Mesenchymal stem cell (in vitro differentiated cells and primary cell): ENCODE measurements at regions not wholly inside any gene's neighbourhood (a gene's known extent, or its start where the extent isn't known, plus 50 kb on each side); places are given as distances from the start of the nearest gene placed in this dataset.

ENCODE experiments used
- DNase-seq: peaks from one replicate; pipeline ENCODE4 v3.0.0-alpha.2; 2013
- H2AFZ ChIP-seq: one replicate; pipeline ENCODE4 v1.6.1; 2013; ENCODE audit warnings: low read depth, mild to moderate bottlenecking, control low read depth, inconsistent platforms, low read length, moderate library complexity
- H2AK5ac ChIP-seq: 2 replicates; pipeline ENCODE4 v1.6.1; 2013; ENCODE audit warnings: low read length, moderate library complexity, mild to moderate bottlenecking, inconsistent platforms; ENCODE audit not compliant: severe bottlenecking
- H2BK120ac ChIP-seq: one replicate; pipeline ENCODE4 v1.6.1; 2013; ENCODE audit warnings: low read depth, mild to moderate bottlenecking, inconsistent platforms, low read length, moderate library complexity
- H2BK12ac ChIP-seq, 2 experiments: one replicate each; pipeline ENCODE4 v1.6.1; 2013; ENCODE audit warnings: inconsistent platforms in 2 of 2, low read length in 2 of 2, mild to moderate bottlenecking in 2 of 2, moderate library complexity in 2 of 2, control low read depth in 1 of 2
- H2BK15ac ChIP-seq: one replicate; pipeline ENCODE4 v1.6.1; 2013; ENCODE audit warnings: mild to moderate bottlenecking, low read depth, inconsistent platforms; ENCODE audit not compliant: poor library complexity, severe bottlenecking
- H2BK5ac ChIP-seq: 2 replicates; pipeline ENCODE4 v1.6.1; 2013; ENCODE audit warnings: low read depth, mild to moderate bottlenecking, low read length, control low read depth, inconsistent platforms; ENCODE audit not compliant: poor library complexity, severe bottlenecking
- H3K14ac ChIP-seq, 2 experiments: one replicate each; pipeline ENCODE4 v1.6.1; 2013; ENCODE audit warnings: inconsistent platforms in 2 of 2, low read length in 2 of 2, control low read depth in 1 of 2, mild to moderate bottlenecking in 1 of 2, moderate library complexity in 1 of 2
- H3K18ac ChIP-seq, 2 experiments: one replicate each; pipeline ENCODE4 v1.6.1; 2013; ENCODE audit warnings: inconsistent platforms in 2 of 2, low read length in 2 of 2, control low read depth in 1 of 2, low read depth in 1 of 2, mild to moderate bottlenecking in 1 of 2
- H3K23ac ChIP-seq, 2 experiments: one replicate each; pipeline ENCODE4 v1.6.1; 2013; ENCODE audit warnings: inconsistent platforms in 2 of 2, low read length in 2 of 2, mild to moderate bottlenecking in 2 of 2, moderate library complexity in 2 of 2, control low read depth in 1 of 2
- H3K27ac ChIP-seq: 2 replicates; pipeline ENCODE4 v1.5.1; 2013; ENCODE audit warnings: mild to moderate bottlenecking, moderate library complexity, low read length, control low read depth, inconsistent platforms; ENCODE audit not compliant: poor library complexity, severe bottlenecking
- H3K27me3 ChIP-seq, 2 experiments: 2 replicates each; pipeline versions ENCODE4 v1.6.1 to v1.7.0; 2013; ENCODE audit warnings: low read length in 2 of 2, mild to moderate bottlenecking in 2 of 2, moderate library complexity in 2 of 2, control low read depth in 1 of 2, inconsistent platforms in 1 of 2; ENCODE audit not compliant: control insufficient read depth in 1 of 2, insufficient read depth in 1 of 2
- H3K36me3 ChIP-seq, 2 experiments: 2 replicates each; pipeline versions ENCODE4 v1.6.1 to v1.7.0; 2013; ENCODE audit warnings: low read length in 2 of 2, control low read depth in 1 of 2, inconsistent platforms in 1 of 2, low read depth in 1 of 2, mild to moderate bottlenecking in 1 of 2; ENCODE audit not compliant: insufficient read depth in 2 of 2, control insufficient read depth in 1 of 2
- H3K4ac ChIP-seq, 2 experiments: one replicate each; pipeline ENCODE4 v1.6.1; 2013; ENCODE audit warnings: inconsistent platforms in 2 of 2, low read length in 2 of 2, mild to moderate bottlenecking in 2 of 2, moderate library complexity in 2 of 2, control low read depth in 1 of 2, low read depth in 1 of 2
- H3K4me1 ChIP-seq: 2 replicates; pipeline ENCODE4 v1.6.1; 2013; ENCODE audit warnings: low read depth, low read length, control low read depth; ENCODE audit not compliant: control insufficient read depth, insufficient read depth
- H3K4me2 ChIP-seq: 2 replicates; pipeline ENCODE4 v1.6.1; 2013; ENCODE audit warnings: low read length, mild to moderate bottlenecking, inconsistent platforms; ENCODE audit not compliant: poor library complexity, severe bottlenecking
- H3K4me3 ChIP-seq, 2 experiments: 2 replicates each; pipeline versions ENCODE4 v1.5.1 to v1.7.0; 2013; ENCODE audit warnings: low read length in 2 of 2, mild to moderate bottlenecking in 2 of 2, control low read depth in 1 of 2, low read depth in 1 of 2; ENCODE audit not compliant: insufficient read depth in 1 of 2
- H3K79me1 ChIP-seq: replicated peaks from 2 replicates; pipeline ENCODE4 v1.6.1; 2013; ENCODE audit warnings: mild to moderate bottlenecking, control low read depth, low read length, inconsistent platforms; ENCODE audit not compliant: poor library complexity, severe bottlenecking
- H3K9ac ChIP-seq: 2 replicates; pipeline ENCODE4 v1.7.0; 2013; ENCODE audit warnings: mild to moderate bottlenecking, low read length, moderate library complexity
- H3K9me3 ChIP-seq: 2 replicates; pipeline ENCODE4 v1.7.0; 2013; ENCODE audit warnings: mild to moderate bottlenecking, low read length; ENCODE audit not compliant: control insufficient read depth
- H4K8ac ChIP-seq: one replicate; pipeline ENCODE4 v1.6.1; 2013; ENCODE audit warnings: inconsistent platforms, mild to moderate bottlenecking, low read length, moderate library complexity
- H4K91ac ChIP-seq: one replicate; pipeline ENCODE4 v1.6.1; 2013; ENCODE audit warnings: mild to moderate bottlenecking, low read length, inconsistent platforms
- WGBS: methylation state at CpG from one replicate; pipeline ENCODE4 v1.1.7; 2013; ENCODE audit warnings: mixed read lengths; 5-methylcytosine and 5-hydroxymethylcytosine counted together

GRCh38 chr6:11909696-11910132 is 102.4 kb upstream of the HIVEP1 start:
- no peak overlapping the region for H2BK12ac ChIP-seq
- no peak overlapping the region for H2AFZ ChIP-seq
- H3K4me2 ChIP-seq: no peak overlapping the region
- no peak overlapping the region for H3K4me3 ChIP-seq
- no peak overlapping the region for H2BK120ac ChIP-seq
- no peak overlapping the region for H2BK15ac ChIP-seq
- H3K27ac ChIP-seq: no peak overlapping the region
- 70% methylated on average over 4 of the region's 7 CpGs for WGBS
- H4K8ac ChIP-seq: no peak overlapping the region
- no peak overlapping the region for H3K18ac ChIP-seq
- H3K4me1 ChIP-seq: no peaks in the 10 kb centered on the region
- H3K9ac ChIP-seq: no peak overlapping the region
- no peaks in the 10 kb centered on the region for H3K27me3 ChIP-seq
- no peak overlapping the region for H3K23ac ChIP-seq
- no peaks in the 10 kb centered on the region for H3K79me1 ChIP-seq
- H3K4ac ChIP-seq: no peak overlapping the region
- no peaks in the 10 kb centered on the region for H3K36me3 ChIP-seq
- no peak overlapping the region for H4K91ac ChIP-seq
- DNase-seq: no peak
- no peaks in the 10 kb centered on the region for H3K9me3 ChIP-seq
- no peak overlapping the region for H3K14ac ChIP-seq
- H2AK5ac ChIP-seq: no peak overlapping the region
- no peak overlapping the region for H2BK5ac ChIP-seq

GRCh38 chr6:11908436-11909105 is 103.5 kb upstream of the HIVEP1 start:
- Histone ChIP-seq H3K4me2 (no peak overlapping the region), H2BK12ac (no peak overlapping the region), H3K36me3 (no peaks in the 10 kb centered on the region), H3K79me1 (no peaks in the 10 kb centered on the region), H2BK5ac (no peak overlapping the region), H3K14ac (no peak overlapping the region), H3K9ac (no peak overlapping the region), H2AFZ (no peak overlapping the region), H3K27ac (no peak overlapping the region), H4K91ac (no peak overlapping the region), H4K8ac (no peak overlapping the region), H3K4ac (no peak overlapping the region), H3K27me3 (no peaks in the 10 kb centered on the region), H3K4me1 (no peaks in the 10 kb centered on the region), H3K23ac (no peak overlapping the region), H2BK15ac (no peak overlapping the region), H3K4me3 (no peak overlapping the region), H3K9me3 (no peaks in the 10 kb centered on the region), H3K18ac (no peak overlapping the region), H2BK120ac (no peak overlapping the region), H2AK5ac (no peak overlapping the region)
- no peak for DNase-seq
- WGBS: 97% methylated on average over 1 of the region's 2 CpGs

- Histone ChIP-seq H2AFZ (no peak overlapping the region), H3K18ac (no peak overlapping the region)
These were observed 108.5 kb upstream of the HIVEP1 start for GRCh38 chr6:11903645-11904044.

GRCh38 chr6:11902527-11902926 is 109.6 kb upstream of the HIVEP1 start:
- Histone ChIP-seq H2AK5ac (no peak overlapping the region), H3K23ac (no peak overlapping the region), H3K4me3 (no peak overlapping the region), H3K9me3 (no peaks in the 10 kb centered on the region), H3K27ac (no peak overlapping the region), H2BK120ac (no peak overlapping the region), H3K27me3 (no peaks in the 10 kb centered on the region), H3K4me1 (no peaks in the 10 kb centered on the region), H2BK5ac (no peak overlapping the region), H3K36me3 (no peaks in the 10 kb centered on the region), H3K14ac (no peak overlapping the region), H3K9ac (no peak overlapping the region), H2BK15ac (no peak overlapping the region), H2AFZ (no peak overlapping the region), H4K8ac (no peak overlapping the region), H4K91ac (no peak overlapping the region), H3K79me1 (no peaks in the 10 kb centered on the region), H2BK12ac (no peak overlapping the region), H3K18ac (no peak overlapping the region), H3K4me2 (no peak overlapping the region), H3K4ac (no peak overlapping the region)
- 94% methylated on average over 2 of the region's 2 CpGs for WGBS
- no peak for DNase-seq

More at GRCh38 chr6:11903645-11904044, 108.5 kb upstream of the HIVEP1 start:
- Histone ChIP-seq H3K9me3 (no peaks in the 10 kb centered on the region), H4K8ac (no peak overlapping the region), H2BK5ac (no peak overlapping the region), H3K4ac (no peak overlapping the region), H3K9ac (no peak overlapping the region), H3K27ac (no peak overlapping the region), H3K23ac (no peak overlapping the region), H3K14ac (no peak overlapping the region), H4K91ac (no peak overlapping the region), H3K79me1 (no peaks in the 10 kb centered on the region), H2AK5ac (no peak overlapping the region), H2BK12ac (no peak overlapping the region), H2BK15ac (no peak overlapping the region), H3K4me3 (no peak overlapping the region), H3K4me2 (no peak overlapping the region), H3K36me3 (no peaks in the 10 kb centered on the region), H3K4me1 (no peaks in the 10 kb centered on the region), H2BK120ac (no peak overlapping the region), H3K27me3 (no peaks in the 10 kb centered on the region)
- 100% methylated on average over 1 of the region's 2 CpGs for WGBS
- DNase-seq: no peak
